D341Med (cell line): ENCODE measurements at regions not wholly inside any gene's neighbourhood (a gene's known extent, or its start where the extent isn't known, plus 50 kb on each side); places are given as distances from the start of the nearest gene placed in this dataset.
A peak's percentile ranks its signal among the peaks of the same experiment; 100 is the strongest.
"Not testable (repeated sequence)": the region's sequence is repeated elsewhere in the genome, so short reads cannot be mapped to it uniquely, and the experiment has no call there.

Experiments used
- DNase-seq: peaks from one replicate; pipeline ENCODE4 v3.0.0; 2012; ENCODE audit warnings: low spot score

GRCh38 chr16:22719945-22720344 lies 94.0 kb upstream of the HS3ST2 start:
- DNase-seq, result no peak

GRCh38 chr16:22721511-22722100 lies 92.4 kb upstream of the HS3ST2 start:
- DNase-seq, result no peak

- DNase-seq, result not testable (repeated sequence)
These were observed 91.1 kb upstream of the HS3ST2 start for GRCh38 chr16:22722551-22723541.

GRCh38 chr16:22726868-22727267 lies 87.1 kb upstream of the HS3ST2 start:
- no peak for DNase-seq

GRCh38 chr16:22727285-22728166 lies 86.4 kb upstream of the HS3ST2 start:
- DNase-seq, result no peak

GRCh38 chr16:22728167-22728836 lies 85.7 kb upstream of the HS3ST2 start:
- no peak for DNase-seq

- DNase-seq, result no peak
These were observed 81.6 kb upstream of the HS3ST2 start for GRCh38 chr16:22732400-22732799.

- no peak for DNase-seq
These were observed 81.0 kb upstream of the HS3ST2 start for GRCh38 chr16:22732959-22733358.

GRCh38 chr16:22734368-22734767 lies 79.6 kb upstream of the HS3ST2 start:
- no peak for DNase-seq

GRCh38 chr16:22736791-22737190 lies 77.2 kb upstream of the HS3ST2 start:
- DNase-seq, result no peak

GRCh38 chr16:22739077-22739476 lies 74.9 kb upstream of the HS3ST2 start:
- no peak for DNase-seq

- DNase-seq, result no peak
These were observed 70.6 kb upstream of the HS3ST2 start for GRCh38 chr16:22743401-22743800.

GRCh38 chr16:22751104-22751667 lies 62.8 kb upstream of the HS3ST2 start:
- DNase-seq, result no peak

- DNase-seq, result peak; percentile 48
These were observed 62.3 kb upstream of the HS3ST2 start for GRCh38 chr16:22751685-22752084.

GRCh38 chr16:22753451-22753850 lies 60.5 kb upstream of the HS3ST2 start:
- no peak for DNase-seq

- DNase-seq, result no peak
These were observed 59.4 kb upstream of the HS3ST2 start for GRCh38 chr16:22754577-22754976.

GRCh38 chr16:22757202-22757601 lies 56.8 kb upstream of the HS3ST2 start:
- DNase-seq, result no peak

- no peak for DNase-seq
These were observed 51.5 kb upstream of the HS3ST2 start for GRCh38 chr16:22762486-22762885.

GRCh38 chr16:22763437-22764080 lies 50.4 kb upstream of the HS3ST2 start:
- DNase-seq, result no peak
